Dedifferentiated amniotic fluid mesenchymal stem cell (primary cell): ENCODE measurements at regions not wholly inside any gene's neighbourhood (a gene's known extent, or its start where the extent isn't known, plus 50 kb on each side); places are given as distances from the start of the nearest gene placed in this dataset.
A peak's percentile ranks its signal among the peaks of the same experiment; 100 is the strongest.
"Not testable (repeated sequence)": the region's sequence is repeated elsewhere in the genome, so short reads cannot be mapped to it uniquely, and the experiment has no call there.

Experiments
- DNase-seq: peaks from one replicate; pipeline ENCODE4 v3.0.0-alpha.2; 2016; ENCODE audit errors: extremely low spot score

- DNase-seq: no peak
Measured at GRCh38 chr7:127530148-127530547, 55.2 kb downstream of the GCC1 start.

DNA sequence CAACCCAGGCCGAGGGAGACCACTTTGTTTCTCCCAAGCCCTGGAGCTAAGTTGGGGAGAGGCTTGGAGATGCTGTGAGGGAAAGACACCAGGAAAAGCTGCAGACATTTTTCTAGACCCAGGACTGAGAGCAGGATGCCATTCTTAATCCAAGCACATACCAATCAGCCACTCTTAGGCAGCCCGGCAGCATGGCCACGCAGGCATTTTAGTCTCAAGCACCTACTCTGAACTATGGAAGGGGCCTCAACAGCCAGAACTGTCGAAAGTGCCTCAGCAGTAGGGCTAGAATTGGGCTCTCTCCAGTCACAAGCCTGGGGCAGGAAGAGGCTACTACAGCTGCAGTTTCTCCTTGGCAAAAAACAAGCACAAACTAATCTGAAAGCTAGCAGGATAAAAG lies 57.8 kb downstream of the GCC1 start:
- DNase-seq: no peak

DNA sequence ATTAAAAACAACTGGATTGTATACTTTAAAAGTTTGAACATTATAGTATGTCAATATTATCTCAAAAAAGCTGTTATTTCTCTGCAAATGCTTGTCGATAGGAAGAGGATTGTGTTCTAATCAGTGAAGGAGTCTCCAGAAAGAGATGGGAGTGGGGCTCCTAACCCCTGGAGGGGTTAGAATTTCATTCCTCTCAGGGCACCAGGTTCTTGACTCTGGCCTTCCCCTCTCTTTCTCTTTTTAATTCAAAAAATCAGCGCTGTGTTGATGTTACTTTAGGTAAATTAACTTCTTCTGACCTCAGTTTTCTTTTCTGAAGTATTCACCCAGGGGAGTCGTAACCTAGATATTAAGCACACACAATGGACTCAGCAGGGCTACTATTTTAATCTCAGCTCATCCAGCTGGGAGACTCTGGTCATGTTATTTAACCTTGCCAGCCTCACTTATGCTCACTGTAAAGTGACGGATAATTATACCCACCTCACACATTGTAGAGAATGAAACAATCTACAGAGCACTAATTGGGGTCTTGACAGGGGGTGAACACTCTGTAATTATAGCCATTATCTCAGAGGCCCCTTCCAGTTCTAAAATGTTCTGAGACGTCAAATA lies 59.4 kb downstream of the GCC1 start:
- DNase-seq: no peak

DNA sequence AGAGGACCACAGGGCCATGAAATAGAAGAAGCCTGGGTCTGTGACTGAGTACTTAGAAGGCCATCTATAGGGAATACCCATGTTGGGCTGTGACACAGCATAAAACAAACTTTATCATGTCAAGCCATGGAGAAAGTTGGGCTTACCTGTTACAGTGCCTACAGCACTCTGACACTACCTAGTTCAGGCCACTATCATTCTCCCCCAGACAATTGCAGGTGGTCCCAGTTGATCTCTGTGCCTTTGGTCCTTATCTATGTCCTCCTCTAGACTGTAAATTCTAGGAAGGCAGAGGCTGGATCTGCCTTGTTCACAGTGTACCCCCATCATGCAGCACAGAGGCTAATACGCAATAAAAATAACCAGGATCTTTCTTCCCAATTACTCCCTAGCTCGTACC lies 69.1 kb downstream of the GCC1 start:
- DNase-seq: no peak

- DNase-seq: peak; percentile 20
Measured at GRCh38 chr7:127514499-127514898, 70.9 kb downstream of the GCC1 start.

GRCh38 chr7:127513311-127513710 lies 72.1 kb downstream of the GCC1 start:
- DNase-seq: no peak

DNA sequence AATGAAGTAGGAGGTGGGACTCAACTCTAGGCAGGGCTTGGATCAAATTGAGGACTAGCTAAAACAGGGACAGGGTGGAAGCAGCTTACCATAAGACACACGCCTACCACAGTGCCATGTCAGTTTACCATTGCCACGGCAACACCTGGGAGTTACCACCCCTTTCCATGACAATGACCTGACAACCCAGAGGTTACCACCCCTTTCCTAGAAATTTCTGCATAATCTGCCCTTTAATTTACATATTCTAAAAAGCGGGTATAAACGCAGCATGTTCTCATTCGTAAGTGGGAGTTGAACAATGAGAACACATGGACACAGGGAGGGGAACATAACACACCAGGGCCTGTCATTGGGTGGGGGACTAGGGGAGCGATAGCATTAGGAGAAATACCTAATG lies 72.7 kb downstream of the GCC1 start:
- DNase-seq: no peak

- DNase-seq: no peak
Measured at GRCh38 chr7:127504715-127505114, 80.7 kb downstream of the GCC1 start.

DNA sequence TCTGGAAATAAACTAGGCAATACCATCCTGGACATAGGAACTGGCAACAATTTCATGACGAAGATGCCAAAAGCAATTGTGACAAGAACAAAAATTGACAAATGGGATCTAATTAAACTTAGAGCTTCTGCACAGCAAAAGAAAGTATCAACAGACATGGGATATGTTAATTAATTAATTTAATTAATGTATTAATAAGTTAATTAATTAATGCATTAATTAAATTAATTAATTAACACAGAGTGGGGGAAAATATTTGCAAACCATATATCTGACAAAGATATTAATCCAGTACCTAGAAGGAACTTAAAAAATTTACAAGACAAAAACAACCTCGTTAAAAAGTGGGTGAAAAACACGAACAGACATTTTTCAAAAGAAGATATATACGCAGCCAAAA lies 83.6 kb downstream of the GCC1 start:
- no peak for DNase-seq

DNA sequence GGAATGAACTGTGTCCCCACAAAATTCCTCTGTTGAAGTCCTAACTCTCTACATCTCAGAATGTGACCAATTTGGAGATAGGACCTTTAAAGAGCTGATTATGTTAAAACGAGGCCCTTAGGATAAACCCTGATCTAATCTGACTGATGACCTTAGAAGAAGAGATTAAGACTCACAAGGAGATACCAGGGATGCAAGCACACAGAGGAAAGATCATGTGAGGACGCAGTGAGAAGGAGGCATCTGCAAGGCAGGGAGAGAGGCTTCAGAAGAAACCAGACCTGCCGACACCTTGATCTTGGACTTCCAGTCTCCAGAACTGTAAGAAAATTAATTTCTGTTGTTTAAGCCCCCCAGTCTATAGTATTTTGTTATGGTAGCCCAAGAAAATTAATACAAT lies 94.9 kb upstream of the ZNF800 start:
- DNase-seq: no peak

DNA sequence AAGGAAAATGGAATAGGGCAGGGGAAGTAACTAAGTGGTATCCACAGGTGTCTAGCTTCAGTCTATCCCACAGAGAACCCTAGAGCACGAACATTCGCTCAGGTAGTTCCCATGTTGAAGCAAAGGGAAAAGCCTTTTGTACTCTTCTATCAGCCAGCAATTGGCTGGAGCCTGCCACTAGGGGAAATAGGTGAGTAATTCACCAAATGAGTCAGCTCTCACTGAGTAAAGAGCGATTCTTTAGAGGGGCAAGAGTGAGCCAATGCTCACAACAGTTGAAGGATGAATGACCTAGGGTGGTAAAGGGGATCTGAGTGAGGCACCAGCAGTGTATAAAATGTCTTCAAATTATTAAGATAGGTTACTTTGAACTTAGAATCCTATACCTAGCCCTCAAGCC lies 94.1 kb upstream of the ZNF800 start:
- DNase-seq: no peak

DNA sequence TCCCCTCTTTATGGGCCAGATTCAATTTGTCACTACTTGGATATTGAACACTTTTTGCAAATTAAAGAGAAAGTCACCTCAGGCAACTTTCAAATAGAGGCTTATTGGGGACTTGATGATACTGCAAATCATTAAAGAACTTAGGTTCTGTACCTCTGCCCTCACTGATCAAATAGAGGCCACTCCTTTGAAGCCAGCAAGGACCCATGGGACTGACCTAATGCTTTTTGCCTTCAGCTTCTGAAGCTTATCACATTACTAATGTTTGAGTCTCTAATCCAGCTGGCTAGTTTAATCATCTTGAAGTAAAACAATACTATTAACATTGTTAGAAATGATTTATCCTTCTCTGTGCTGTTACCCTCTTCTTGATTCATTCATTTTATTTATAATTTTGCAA lies 93.0 kb upstream of the ZNF800 start:
- DNase-seq: no peak

DNA sequence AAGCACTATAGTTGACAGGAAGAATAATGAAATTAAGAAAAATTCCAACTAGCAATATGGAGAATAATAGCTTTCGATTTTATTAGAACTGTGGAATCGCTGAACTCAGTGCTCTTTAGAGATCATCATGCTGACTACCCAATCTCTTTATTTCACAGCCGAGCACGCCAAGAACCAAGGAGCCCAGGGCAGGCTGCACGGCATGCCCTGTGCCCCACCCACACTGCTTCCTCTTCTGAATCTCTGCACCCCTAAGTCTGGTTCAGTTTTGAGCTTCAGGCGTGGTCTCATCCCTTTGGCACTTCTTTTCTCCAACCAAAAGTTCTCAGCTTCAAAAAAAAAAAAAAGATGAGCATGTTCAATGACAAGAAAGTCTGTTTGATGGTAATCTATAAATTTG lies 92.4 kb upstream of the ZNF800 start:
- DNase-seq: no peak

GRCh38 chr7:127478461-127478860 lies 86.0 kb upstream of the ZNF800 start:
- no peak for DNase-seq

- DNase-seq: no peak
Measured at GRCh38 chr7:127478024-127478355, 85.5 kb upstream of the ZNF800 start.

DNA sequence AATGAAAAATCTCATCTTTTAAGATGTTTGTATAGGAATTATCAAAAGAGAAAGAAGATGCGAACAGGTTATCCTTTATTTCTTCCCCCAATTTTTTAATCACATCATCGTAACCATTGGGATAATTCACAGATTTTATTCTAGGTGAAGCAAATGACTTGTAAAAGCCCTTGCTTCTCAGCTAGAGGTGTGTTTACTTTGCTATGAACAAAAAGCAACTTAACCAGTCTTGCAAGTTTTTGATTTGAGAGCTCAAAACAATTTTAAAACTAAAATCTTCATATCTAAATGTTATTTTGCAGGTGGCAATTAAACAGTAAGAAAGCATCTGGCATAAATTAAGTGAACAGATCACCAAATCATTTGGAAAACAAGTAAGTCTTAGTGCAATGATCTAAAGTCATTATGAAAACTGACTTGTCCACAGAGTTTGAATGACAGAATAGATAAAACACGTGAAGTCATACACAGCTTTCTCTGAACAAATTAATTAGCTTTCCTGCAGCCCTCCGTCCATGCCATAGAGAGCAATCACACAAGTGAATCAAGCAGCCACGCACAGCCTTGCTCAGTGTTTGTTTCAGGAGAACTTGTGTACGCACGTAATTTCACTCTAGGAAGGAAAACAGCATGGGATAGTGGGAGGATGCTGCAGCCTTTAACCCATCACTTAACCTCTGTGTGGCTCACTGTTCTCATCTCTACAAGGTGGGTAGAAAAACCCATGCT lies 85.0 kb upstream of the ZNF800 start:
- no peak for DNase-seq

- no peak for DNase-seq
Measured at GRCh38 chr7:127476618-127477017, 84.1 kb upstream of the ZNF800 start.

DNA sequence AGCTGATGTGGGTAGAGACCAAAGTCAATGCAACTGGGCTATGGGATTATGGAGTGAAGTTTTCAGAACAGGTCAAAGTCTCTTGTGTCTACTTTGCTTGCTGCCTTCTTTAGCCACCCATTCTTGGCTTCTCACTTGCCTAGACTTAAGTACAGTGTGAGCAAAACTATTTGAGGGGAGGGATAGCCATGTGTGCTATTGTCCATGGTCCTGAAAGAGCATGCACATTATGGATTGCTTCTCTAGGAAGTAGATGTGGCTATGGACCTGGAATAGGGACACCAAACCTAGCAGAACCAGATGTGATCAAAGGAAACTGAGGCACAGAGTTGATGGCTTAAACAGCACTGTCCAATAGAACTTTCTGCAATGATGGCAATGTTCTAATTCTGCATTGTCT lies 81.9 kb upstream of the ZNF800 start:
- no peak for DNase-seq

GRCh38 chr7:127473409-127473808 lies 80.9 kb upstream of the ZNF800 start:
- DNase-seq: no peak

GRCh38 chr7:127460077-127460476 lies 67.6 kb upstream of the ZNF800 start:
- DNase-seq: no peak

DNA sequence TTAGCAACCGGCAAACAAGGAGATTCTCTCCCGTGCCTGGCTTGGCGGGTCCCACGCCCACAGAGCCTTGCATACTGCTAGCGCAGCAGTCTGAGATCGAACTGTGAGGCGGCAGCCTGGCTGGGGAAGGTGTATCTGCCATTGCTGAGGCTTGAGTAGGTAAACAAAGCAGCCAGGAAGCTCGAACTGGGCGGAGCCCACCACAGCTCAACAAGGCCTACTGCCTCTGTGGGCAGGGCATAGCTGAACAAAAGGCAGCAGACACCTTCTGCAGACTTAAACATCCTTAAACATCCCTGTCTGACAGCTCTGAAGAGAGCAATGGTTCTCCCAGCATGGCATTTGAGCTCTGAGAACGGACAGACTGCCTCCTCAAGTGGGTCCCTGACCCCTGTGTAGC lies 58.8 kb upstream of the ZNF800 start:
- DNase-seq: not testable (repeated sequence)

DNA sequence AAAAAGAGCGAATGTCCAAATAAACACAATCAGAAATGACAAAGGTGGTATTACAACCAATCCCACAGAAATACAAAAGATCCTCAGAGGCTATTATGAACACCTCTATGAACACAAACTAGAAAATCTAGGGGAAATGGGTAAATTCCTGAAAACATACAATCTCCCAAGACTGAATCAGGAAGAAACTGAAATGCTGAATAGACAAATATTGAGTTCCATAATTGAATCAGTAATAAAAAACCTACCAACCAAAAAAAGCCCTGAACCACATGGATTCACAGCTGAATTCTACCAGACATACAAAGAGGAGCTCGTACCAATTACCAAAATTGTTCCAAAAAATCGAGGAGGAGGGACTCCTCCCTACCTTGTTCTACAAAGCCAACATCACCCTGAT lies 56.1 kb upstream of the ZNF800 start:
- DNase-seq: no peak

DNA sequence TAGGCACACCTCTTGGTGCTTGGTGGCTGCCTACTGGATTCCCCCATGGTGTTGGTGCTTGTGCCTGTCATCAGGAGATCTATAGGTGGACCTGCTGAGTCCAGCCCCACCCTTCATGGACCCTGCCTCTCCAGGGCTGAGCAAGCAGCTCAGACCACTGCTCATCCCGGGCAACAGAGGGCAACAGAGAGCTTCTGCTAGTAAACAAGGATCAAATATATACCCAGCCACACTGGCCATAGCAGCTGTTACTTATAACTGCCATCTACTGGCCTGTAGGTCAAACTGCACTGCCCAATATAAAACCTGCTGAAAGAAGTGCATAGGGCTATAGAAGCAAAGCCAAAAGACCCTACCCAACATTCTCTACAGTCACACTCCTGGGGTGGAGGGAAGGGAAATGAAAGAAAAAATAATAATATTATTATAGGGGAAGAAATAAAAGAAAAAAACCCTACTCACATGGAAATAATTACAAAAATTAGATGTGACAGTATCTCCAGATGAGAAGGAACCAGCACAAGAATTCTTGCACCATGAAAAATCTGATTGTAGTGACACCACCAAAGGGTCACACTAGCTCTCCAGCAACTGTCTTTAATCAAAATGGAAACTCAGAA lies 54.9 kb upstream of the ZNF800 start:
- DNase-seq: no peak

- no peak for DNase-seq
Measured at GRCh38 chr7:127446842-127447241, 54.3 kb upstream of the ZNF800 start.
